ENCODE measurements at regions not wholly inside any gene's neighbourhood (a gene's known extent, or its start where the extent isn't known, plus 50 kb on each side); places are given as distances from the start of the nearest gene placed in this dataset.
"Not testable (repeated sequence)": the region's sequence is repeated elsewhere in the genome, so short reads cannot be mapped to it uniquely, and the experiment has no call there.

GRCh38 chr6:11889572-11889971 is 111.0 kb upstream of the ADTRP start:
- DNase-seq (ENCODE audit: low read depth) = no peak

GRCh38 chr6:11888727-11889126 is 110.1 kb upstream of the ADTRP start:
- no peak for DNase-seq (ENCODE audit: low read depth)

GRCh38 chr6:11885159-11885558 is 106.6 kb upstream of the ADTRP start:
- no peak for DNase-seq (ENCODE audit: low read depth)

- DNase-seq (ENCODE audit: low read depth) = not testable (repeated sequence)
These were observed 104.9 kb upstream of the ADTRP start for GRCh38 chr6:11883471-11883870.

GRCh38 chr6:11880156-11880555 is 101.6 kb upstream of the ADTRP start:
- not testable (repeated sequence) for DNase-seq (ENCODE audit: low read depth)

- no peak for DNase-seq (ENCODE audit: low read depth)
These were observed 100.1 kb upstream of the ADTRP start for GRCh38 chr6:11878735-11879134.

- no peak for DNase-seq (ENCODE audit: low read depth)
These were observed 99.4 kb upstream of the ADTRP start for GRCh38 chr6:11878029-11878428.

- no peak for DNase-seq (ENCODE audit: low read depth)
These were observed 98.4 kb upstream of the ADTRP start for GRCh38 chr6:11876934-11877433.

- no peak for DNase-seq (ENCODE audit: low read depth)
These were observed 96.9 kb upstream of the ADTRP start for GRCh38 chr6:11875325-11876109.

- DNase-seq (ENCODE audit: low read depth) = peak; percentile 19
These were observed 91.2 kb upstream of the ADTRP start for GRCh38 chr6:11869672-11870340.

GRCh38 chr6:11868392-11868791 is 89.8 kb upstream of the ADTRP start:
- no peak for DNase-seq (ENCODE audit: low read depth)

- no peak for DNase-seq (ENCODE audit: low read depth)
These were observed 87.2 kb upstream of the ADTRP start for GRCh38 chr6:11865680-11866300.

- no peak for DNase-seq (ENCODE audit: low read depth)
These were observed 79.8 kb upstream of the ADTRP start for GRCh38 chr6:11858439-11858838.

- DNase-seq (ENCODE audit: low read depth) = no peak
These were observed 77.1 kb upstream of the ADTRP start for GRCh38 chr6:11855743-11856142.

- DNase-seq (ENCODE audit: low read depth) = peak; percentile 33
These were observed 76.0 kb upstream of the ADTRP start for GRCh38 chr6:11854408-11855165.

GRCh38 chr6:11853678-11854407 is 75.2 kb upstream of the ADTRP start:
- no peak for DNase-seq (ENCODE audit: low read depth)

- no peak for DNase-seq (ENCODE audit: low read depth)
These were observed 73.6 kb upstream of the ADTRP start for GRCh38 chr6:11852061-11852651.

GRCh38 chr6:11851387-11851786 is 72.8 kb upstream of the ADTRP start:
- peak; percentile 95 for DNase-seq (ENCODE audit: low read depth)

- DNase-seq (ENCODE audit: low read depth) = no peak
These were observed 70.5 kb upstream of the ADTRP start for GRCh38 chr6:11848852-11849731.

- no peak for DNase-seq (ENCODE audit: low read depth)
These were observed 69.7 kb upstream of the ADTRP start for GRCh38 chr6:11848346-11848651.
